GM12892 (cell line): ENCODE measurements at regions not wholly inside any gene's neighbourhood (a gene's known extent, or its start where the extent isn't known, plus 50 kb on each side); places are given as distances from the start of the nearest gene placed in this dataset.

Source experiments
- POLR2A ChIP-seq: IDR thresholded peaks from 2 replicates; pipeline ENCODE4 v1.6.1; 2011; ENCODE audit warnings: low read depth, low read length, control low read depth
- POLR2AphosphoS5 ChIP-seq: IDR thresholded peaks from 2 replicates; pipeline ENCODE4 v1.6.1; 2011; ENCODE audit warnings: low read depth, low read length, control low read depth

- TF ChIP-seq POLR2A (no peak), POLR2AphosphoS5 (no peak)
These were observed 79.0 kb upstream of the ODAD2 start for GRCh38 chr10:28077889-28078288.
